Hepatocyte (in vitro differentiated cells): ENCODE measurements at regions not wholly inside any gene's neighbourhood (a gene's known extent, or its start where the extent isn't known, plus 50 kb on each side); places are given as distances from the start of the nearest gene placed in this dataset.
"Not testable (repeated sequence)": the region's sequence is repeated elsewhere in the genome, so short reads cannot be mapped to it uniquely, and the experiment has no call there.

Experiments
- DNase-seq: peaks from one replicate; pipeline ENCODE4 v3.0.0-alpha.2; 2016; ENCODE audit warnings: low spot score
- H2AFZ ChIP-seq: fragments of 200-600 bp; sonication (generic); 2 replicates; pipeline ENCODE4 v1.6.0; 2016; ENCODE audit warnings: antibody characterized with exemption, mild to moderate bottlenecking
- H3K27ac ChIP-seq: fragments of 200-600 bp; sonication (generic); 2 replicates; pipeline ENCODE4 v1.5.1; 2016; ENCODE audit warnings: mild to moderate bottlenecking
- H3K27me3 ChIP-seq: fragments of 200-600 bp; sonication (generic); 2 replicates; pipeline ENCODE4 v1.6.1; 2016
- H3K36me3 ChIP-seq: fragments of 200-600 bp; sonication (generic); replicated peaks from 2 replicates; pipeline ENCODE4 v1.5.1; 2016; ENCODE audit warnings: low read depth; ENCODE audit not compliant: insufficient read depth
- H3K4me1 ChIP-seq: fragments of 200-600 bp; sonication (generic); 2 replicates; pipeline ENCODE4 v1.5.1; 2016; ENCODE audit warnings: mild to moderate bottlenecking, moderate library complexity; ENCODE audit not compliant: insufficient read depth
- H3K4me2 ChIP-seq: fragments of 200-600 bp; sonication (generic); 2 replicates; pipeline ENCODE4 v1.6.0; 2016
- H3K4me3 ChIP-seq: fragments of 200-600 bp; sonication (generic); 2 replicates; pipeline ENCODE4 v1.5.1; 2016; ENCODE audit warnings: mild to moderate bottlenecking
- H3K79me2 ChIP-seq: fragments of 200-600 bp; sonication (generic); 2 replicates; pipeline ENCODE4 v1.6.0; 2017; ENCODE audit warnings: mild to moderate bottlenecking
- H3K9me2 ChIP-seq: fragments of 200-600 bp; sonication (generic); replicated peaks from 2 replicates; pipeline ENCODE4 v1.6.0; 2017; ENCODE audit warnings: mild to moderate bottlenecking; ENCODE audit not compliant: insufficient read depth
- H3K9me3 ChIP-seq: fragments of 200-600 bp; sonication (generic); 2 replicates; pipeline ENCODE4 v1.5.1; 2016; ENCODE audit warnings: low read depth, mild to moderate bottlenecking
- H4K20me1 ChIP-seq: fragments of 200-600 bp; sonication (generic); 2 replicates; pipeline ENCODE4 v1.6.0; 2016; ENCODE audit warnings: mild to moderate bottlenecking; ENCODE audit not compliant: insufficient read depth, poor library complexity, severe bottlenecking
- EZH2 ChIP-seq: fragments of 200-600 bp; sonication (generic); IDR thresholded peaks from 2 replicates; pipeline ENCODE4 v1.6.1; 2016; ENCODE audit warnings: antibody characterized with exemption, mild to moderate bottlenecking, borderline replicate concordance
- EZH2phosphoT487 ChIP-seq: fragments of 200-600 bp; sonication (generic); IDR thresholded peaks from one replicate; pipeline ENCODE4 v1.6.1; 2018; ENCODE audit warnings: antibody characterized with exemption, mild to moderate bottlenecking, low read depth, moderate library complexity; ENCODE audit not compliant: unreplicated experiment, severe bottlenecking
- WGBS: methylation state at CpG from one replicate; pipeline ENCODE4 v1.1.6; 2016; ENCODE audit warnings: low lambda C conversion rate; ENCODE audit errors: missing lambda C conversion rate; 5-methylcytosine and 5-hydroxymethylcytosine counted together
- TF ChIP-seq, protein P1 (sequence below): fragments of 200-600 bp; sonication (generic); IDR thresholded peaks from 2 replicates; pipeline ENCODE4 v1.5.1; 2016; ENCODE audit warnings: antibody characterized with exemption, mild to moderate bottlenecking; ENCODE audit not compliant: poor library complexity

DNA sequence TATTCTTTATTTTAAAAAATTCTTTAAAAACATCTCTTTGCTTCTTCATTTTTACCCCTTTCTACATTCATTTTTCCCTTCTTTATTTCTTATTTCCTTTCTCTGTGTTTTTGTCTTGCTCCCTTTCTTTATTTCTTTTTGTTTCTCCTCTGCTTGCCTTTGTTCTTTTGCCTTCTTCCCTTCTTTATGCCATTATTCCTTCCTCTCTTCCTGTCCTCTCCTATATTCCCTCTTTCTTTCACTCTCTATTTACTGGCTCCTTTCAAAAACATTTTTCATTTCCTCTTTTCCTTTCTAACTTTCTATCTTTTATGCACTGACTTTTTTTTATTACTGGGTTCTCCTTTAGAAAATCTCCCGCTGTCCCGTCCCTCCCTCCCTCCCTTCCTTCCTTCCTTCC is 102.2 kb downstream of the RBMX2 start:
- WGBS = no CpG with 5 or more reads among the region's 2 CpGs
- H4K20me1 ChIP-seq = no peaks in the 10 kb centered on the region
- no peaks in the 10 kb centered on the region for H3K79me2 ChIP-seq
- no peak for TF ChIP-seq EZH2phosphoT487
- TF ChIP-seq, protein P1, sequence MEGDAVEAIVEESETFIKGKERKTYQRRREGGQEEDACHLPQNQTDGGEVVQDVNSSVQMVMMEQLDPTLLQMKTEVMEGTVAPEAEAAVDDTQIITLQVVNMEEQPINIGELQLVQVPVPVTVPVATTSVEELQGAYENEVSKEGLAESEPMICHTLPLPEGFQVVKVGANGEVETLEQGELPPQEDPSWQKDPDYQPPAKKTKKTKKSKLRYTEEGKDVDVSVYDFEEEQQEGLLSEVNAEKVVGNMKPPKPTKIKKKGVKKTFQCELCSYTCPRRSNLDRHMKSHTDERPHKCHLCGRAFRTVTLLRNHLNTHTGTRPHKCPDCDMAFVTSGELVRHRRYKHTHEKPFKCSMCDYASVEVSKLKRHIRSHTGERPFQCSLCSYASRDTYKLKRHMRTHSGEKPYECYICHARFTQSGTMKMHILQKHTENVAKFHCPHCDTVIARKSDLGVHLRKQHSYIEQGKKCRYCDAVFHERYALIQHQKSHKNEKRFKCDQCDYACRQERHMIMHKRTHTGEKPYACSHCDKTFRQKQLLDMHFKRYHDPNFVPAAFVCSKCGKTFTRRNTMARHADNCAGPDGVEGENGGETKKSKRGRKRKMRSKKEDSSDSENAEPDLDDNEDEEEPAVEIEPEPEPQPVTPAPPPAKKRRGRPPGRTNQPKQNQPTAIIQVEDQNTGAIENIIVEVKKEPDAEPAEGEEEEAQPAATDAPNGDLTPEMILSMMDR = no peak
- TF ChIP-seq EZH2 = no peak
- no peak overlapping the region for H3K27ac ChIP-seq
- H3K36me3 ChIP-seq = no peaks in the 10 kb centered on the region
- H3K4me2 ChIP-seq = no peak overlapping the region
- no peak overlapping the region for H3K4me3 ChIP-seq
- H3K9me3 ChIP-seq = no peaks in the 10 kb centered on the region
- DNase-seq = no peak
- H3K27me3 ChIP-seq = peaks cover 3% of the 10 kb centered on the region
- H3K9me2 ChIP-seq = no peaks in the 10 kb centered on the region
- no peak overlapping the region for H2AFZ ChIP-seq
- no peaks in the 10 kb centered on the region for H3K4me1 ChIP-seq

DNA sequence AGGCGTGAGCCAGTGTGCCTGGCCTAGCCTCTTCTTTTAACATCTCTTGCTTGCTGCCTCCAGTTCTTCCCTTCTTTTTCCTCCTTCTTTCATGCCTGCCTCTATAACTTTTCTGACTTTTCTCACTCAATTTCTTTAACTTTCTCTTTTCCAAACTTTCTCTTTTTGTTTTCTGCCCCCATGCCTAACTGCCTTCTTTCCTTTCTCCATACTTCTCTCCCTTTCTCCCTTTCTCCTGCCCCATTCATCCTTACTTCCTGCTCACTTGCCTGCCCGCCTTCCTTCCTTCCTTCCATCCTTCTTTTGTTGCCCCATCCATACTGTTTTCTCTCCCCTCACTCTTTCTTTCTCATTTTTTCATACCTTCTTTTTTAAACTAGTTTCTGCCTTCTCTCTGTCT is 105.2 kb downstream of the RBMX2 start:
- Histone ChIP-seq H3K79me2 (no peaks in the 10 kb centered on the region), H3K27me3 (peaks cover 3% of the 10 kb centered on the region), H3K4me3 (no peak overlapping the region), H4K20me1 (no peaks in the 10 kb centered on the region), H3K4me1 (no peaks in the 10 kb centered on the region), H3K9me3 (no peaks in the 10 kb centered on the region), H2AFZ (no peak overlapping the region), H3K9me2 (no peaks in the 10 kb centered on the region), H3K27ac (no peak overlapping the region), H3K4me2 (no peak overlapping the region), H3K36me3 (no peaks in the 10 kb centered on the region)
- no peak for DNase-seq
- 79% methylated on average over 2 of the region's 2 CpGs for WGBS
- TF ChIP-seq, protein P1 = no peak
- TF ChIP-seq EZH2 = no peak
- TF ChIP-seq EZH2phosphoT487 = no peak

DNA sequence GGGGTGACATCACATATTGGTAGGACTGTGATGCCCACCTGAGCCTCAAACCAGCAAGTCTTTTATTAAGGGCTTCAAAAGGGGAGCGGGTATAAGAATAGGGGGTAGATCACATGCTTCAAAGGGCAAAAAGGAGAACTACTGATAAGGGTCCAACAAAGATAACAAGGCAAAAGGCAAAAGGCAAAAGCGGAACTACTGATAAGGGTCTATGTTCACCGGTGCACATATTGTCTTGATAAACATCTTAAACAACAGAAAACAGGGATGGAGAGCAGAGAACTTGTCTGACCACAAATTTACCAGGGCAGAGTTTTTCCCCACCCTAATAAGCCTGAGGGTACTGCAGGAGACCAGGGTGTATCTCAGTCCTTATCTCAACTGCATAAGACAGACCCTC is 110.7 kb downstream of the RBMX2 start:
- H3K27ac ChIP-seq, DNase-seq, H3K79me2 ChIP-seq, H3K9me3 ChIP-seq, H3K27me3 ChIP-seq, H3K4me2 ChIP-seq, H3K4me3 ChIP-seq, H2AFZ ChIP-seq, H3K36me3 ChIP-seq, H3K9me2 ChIP-seq, H4K20me1 ChIP-seq, H3K4me1 ChIP-seq: not testable (repeated sequence)
- WGBS = 75% methylated on average over 3 of the region's 3 CpGs

DNA sequence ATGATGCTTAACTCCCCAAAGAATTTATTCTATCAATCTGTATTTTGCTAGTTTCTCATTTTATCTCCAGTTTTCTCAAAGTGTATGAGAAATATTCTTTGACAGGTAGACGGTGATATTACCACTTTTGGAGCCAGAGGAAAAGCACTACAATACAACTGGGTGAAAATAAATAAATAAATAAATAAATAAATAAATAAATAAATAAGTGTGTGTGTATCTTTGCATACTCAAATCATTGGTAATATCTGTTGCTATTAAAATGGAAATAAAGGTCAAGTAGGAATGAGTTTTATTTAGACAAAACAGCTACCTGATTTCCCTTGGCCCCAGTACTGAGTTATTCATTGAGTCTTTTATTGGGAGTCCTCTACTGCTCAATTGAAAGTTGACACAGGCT is 114.3 kb downstream of the RBMX2 start:
- no peak overlapping the region for H3K4me3 ChIP-seq
- no peak for TF ChIP-seq EZH2phosphoT487
- TF ChIP-seq, protein P1 = no peak
- no peak for TF ChIP-seq EZH2
- no peaks in the 10 kb centered on the region for H3K9me3 ChIP-seq
- no peaks in the 10 kb centered on the region for H4K20me1 ChIP-seq
- no peaks in the 10 kb centered on the region for H3K36me3 ChIP-seq
- no peaks in the 10 kb centered on the region for H3K27me3 ChIP-seq
- DNase-seq = no peak
- H3K79me2 ChIP-seq = no peaks in the 10 kb centered on the region
- no peak overlapping the region for H2AFZ ChIP-seq
- H3K4me1 ChIP-seq = no peaks in the 10 kb centered on the region
- 69% methylated on average over 1 of the region's 1 CpG for WGBS
- no peak overlapping the region for H3K4me2 ChIP-seq
- H3K9me2 ChIP-seq = no peaks in the 10 kb centered on the region
- no peak overlapping the region for H3K27ac ChIP-seq
